HG03571 (cell line): ENCODE measurements at regions not wholly inside any gene's neighbourhood (a gene's known extent, or its start where the extent isn't known, plus 50 kb on each side); places are given as distances from the start of the nearest gene placed in this dataset.

Experiments used
- ATAC-seq: cut with Tn5 transposase; IDR thresholded peaks from one replicate; pipeline ENCODE4 v1.9.1; 2021; ENCODE audit not compliant: unreplicated experiment

GRCh38 chr18:68623342-68623741, 91.6 kb downstream of the TMX3 start:
- ATAC-seq = no peak

- no peak for ATAC-seq
Measured at GRCh38 chr18:68611311-68611710, 103.6 kb downstream of the TMX3 start.

- ATAC-seq = no peak
Measured at GRCh38 chr18:68608851-68609490, 105.9 kb downstream of the TMX3 start.

- ATAC-seq = no peak
Measured at GRCh38 chr18:68607852-68608251, 107.1 kb downstream of the TMX3 start.

GRCh38 chr18:68604256-68604655, 110.7 kb downstream of the TMX3 start:
- ATAC-seq = no peak

GRCh38 chr18:68596016-68596415, 118.9 kb downstream of the TMX3 start:
- no peak for ATAC-seq

- ATAC-seq = no peak
Measured at GRCh38 chr18:68588169-68588568, 126.7 kb downstream of the TMX3 start.

GRCh38 chr18:68583685-68584084, 131.2 kb downstream of the TMX3 start:
- ATAC-seq = no peak

GRCh38 chr18:68574311-68574710, 140.6 kb downstream of the TMX3 start:
- no peak for ATAC-seq

- no peak for ATAC-seq
Measured at GRCh38 chr18:68569936-68570335, 145.0 kb downstream of the TMX3 start.

- no peak for ATAC-seq
Measured at GRCh38 chr18:68568364-68569155, 146.3 kb downstream of the TMX3 start.

- ATAC-seq = no peak
Measured at GRCh38 chr18:68566991-68567390, 147.9 kb downstream of the TMX3 start.

GRCh38 chr18:68564961-68565360, 149.9 kb downstream of the TMX3 start:
- no peak for ATAC-seq

- ATAC-seq = no peak
Measured at GRCh38 chr18:68564351-68564750, 150.6 kb downstream of the TMX3 start.

- ATAC-seq = no peak
Measured at GRCh38 chr18:68560128-68560527, 154.8 kb downstream of the TMX3 start.

- no peak for ATAC-seq
Measured at GRCh38 chr18:68557183-68557582, 157.7 kb downstream of the TMX3 start.

- no peak for ATAC-seq
Measured at GRCh38 chr18:68555879-68556301, 159.0 kb downstream of the TMX3 start.

GRCh38 chr18:68548904-68549870, 165.7 kb downstream of the TMX3 start:
- no peak for ATAC-seq

GRCh38 chr18:68543344-68543743, 171.6 kb downstream of the TMX3 start:
- no peak for ATAC-seq

GRCh38 chr18:68542846-68543245, 172.1 kb downstream of the TMX3 start:
- ATAC-seq = no peak

GRCh38 chr18:68533641-68534040, 181.3 kb downstream of the TMX3 start:
- ATAC-seq = no peak
